Mucosa of descending colon (tissue), 3 donors: ENCODE measurements at regions not wholly inside any gene's neighbourhood (a gene's known extent, or its start where the extent isn't known, plus 50 kb on each side); places are given as distances from the start of the nearest gene placed in this dataset.

Experiments
- ATAC-seq: fragments of 200-7000 bp; cut with Tn5 transposase; one replicate; pipeline ENCODE4 v1.9.1; 2020; ENCODE audit warnings: mild to moderate bottlenecking, moderate library complexity
- DNase-seq, 3 donors: peaks; one replicate each; pipeline ENCODE4 v3.0.0-alpha.2; 2020
- H3K36me3 ChIP-seq: fragments of 200-600 bp; one replicate; pipeline ENCODE4 v1.8.0; 2021; ENCODE audit warnings: low read depth, mild to moderate bottlenecking
- H3K4me1 ChIP-seq: fragments of 200-600 bp; one replicate; pipeline ENCODE4 v1.8.0; 2021; ENCODE audit warnings: low read depth, mild to moderate bottlenecking
- H3K4me3 ChIP-seq: fragments of 200-600 bp; one replicate; pipeline ENCODE4 v1.8.0; 2021; ENCODE audit warnings: mild to moderate bottlenecking
- H3K9me3 ChIP-seq: fragments of 200-600 bp; one replicate; pipeline ENCODE4 v1.8.0; 2021; ENCODE audit warnings: mild to moderate bottlenecking
- CTCF ChIP-seq: fragments of 200-600 bp; IDR thresholded peaks from one replicate; pipeline ENCODE4 v1.8.0; 2022; ENCODE audit warnings: antibody characterized with exemption, mild to moderate bottlenecking
- intact Hi-C, 2 donors: fragments of 100-400 bp; cut with DNase I in 1 of 2; cut with micrococcal nuclease in 1 of 2; formaldehyde crosslinking; loops; one replicate each; pipeline versions ENCODE4 v1.11.0 to v1.11.1; 2022; cut with DNase I, micrococcal nuclease
- donor health status: DM: no; HTN: no; CAD: no; lungs with moderate emphysema.
- donor health status: DM: no; HTN: no; CAD: no.
- donor health status: DM: no; HTN: yes; CAD: no.

- Histone ChIP-seq H3K4me1 (no peaks in the 10 kb centered on the region), H3K36me3 (no peaks in the 10 kb centered on the region), H3K9me3 (no peaks in the 10 kb centered on the region), H3K4me3 (no peak overlapping the region)
- intact Hi-C loops, result no loop called here
- TF ChIP-seq CTCF, result no peak
- no peak for DNase-seq
- no peak for ATAC-seq
These were observed 200.3 kb upstream of the B3GAT1 start for GRCh38 chr11:134612140-134613030.

- H3K36me3 ChIP-seq, result no peaks in the 10 kb centered on the region
- H3K9me3 ChIP-seq, result no peaks in the 10 kb centered on the region
- no peak for ATAC-seq
- intact Hi-C loops, result no loop called here
- no peak for TF ChIP-seq CTCF
- H3K4me3 ChIP-seq, result no peak overlapping the region
- DNase-seq, result no peak
- no peaks in the 10 kb centered on the region for H3K4me1 ChIP-seq
These were observed 199.5 kb upstream of the B3GAT1 start for GRCh38 chr11:134611537-134611936.

GRCh38 chr11:134610116-134610910 is 198.3 kb upstream of the B3GAT1 start:
- intact Hi-C loops, result no loop called here
- Histone ChIP-seq H3K36me3 (no peaks in the 10 kb centered on the region), H3K9me3 (no peaks in the 10 kb centered on the region), H3K4me3 (no peak overlapping the region), H3K4me1 (no peaks in the 10 kb centered on the region)
- TF ChIP-seq CTCF, result no peak
- DNase-seq, result no peak
- ATAC-seq, result no peak

- ATAC-seq, result no peak
These were observed 197.5 kb upstream of the B3GAT1 start for GRCh38 chr11:134609361-134610115.

More at GRCh38 chr11:134609361-134610115, 197.5 kb upstream of the B3GAT1 start:
- TF ChIP-seq CTCF, result no peak
- H3K4me1 ChIP-seq, result no peaks in the 10 kb centered on the region
- no peaks in the 10 kb centered on the region for H3K9me3 ChIP-seq
- H3K36me3 ChIP-seq, result no peaks in the 10 kb centered on the region
- DNase-seq, result no peak
- intact Hi-C loops, result no loop called here
- H3K4me3 ChIP-seq, result no peak overlapping the region
